Neuronal stem cell (in vitro differentiated cells): ENCODE measurements at regions not wholly inside any gene's neighbourhood (a gene's known extent, or its start where the extent isn't known, plus 50 kb on each side); places are given as distances from the start of the nearest gene placed in this dataset.

Experiments used
- DNase-seq: peaks from one replicate; pipeline ENCODE4 v3.0.0-alpha.2; 2013; ENCODE audit warnings: low spot score
- H2AFZ ChIP-seq: one replicate; pipeline ENCODE4 v1.6.1; 2013; ENCODE audit warnings: mild to moderate bottlenecking, low read length, inconsistent platforms
- H2AK5ac ChIP-seq: 2 replicates; pipeline ENCODE4 v1.6.1; 2013; ENCODE audit warnings: low read depth, mild to moderate bottlenecking, inconsistent platforms, low read length, moderate library complexity, mixed read lengths
- H2BK120ac ChIP-seq: 2 replicates; pipeline ENCODE4 v1.6.1; 2013; ENCODE audit warnings: low read depth, mild to moderate bottlenecking, inconsistent platforms, low read length, moderate library complexity, mixed read lengths
- H2BK12ac ChIP-seq: one replicate; pipeline ENCODE4 v1.6.1; 2013; ENCODE audit warnings: low read length, inconsistent platforms
- H2BK15ac ChIP-seq: 2 replicates; pipeline ENCODE4 v1.6.1; 2013; ENCODE audit warnings: mild to moderate bottlenecking, low read length, inconsistent platforms, mixed read lengths
- H2BK5ac ChIP-seq: one replicate; pipeline ENCODE4 v1.6.1; 2013; ENCODE audit warnings: inconsistent platforms, mild to moderate bottlenecking, low read length, moderate library complexity
- H3K14ac ChIP-seq: one replicate; pipeline ENCODE4 v1.6.1; 2013; ENCODE audit warnings: low read length, inconsistent platforms
- H3K18ac ChIP-seq: 2 replicates; pipeline ENCODE4 v1.6.1; 2013; ENCODE audit warnings: low read length, inconsistent platforms
- H3K23ac ChIP-seq: 2 replicates; pipeline ENCODE4 v1.6.1; 2013; ENCODE audit warnings: low read depth, mild to moderate bottlenecking, mixed read lengths, low read length, inconsistent platforms; ENCODE audit not compliant: poor library complexity
- H3K27ac ChIP-seq: replicated peaks from 3 replicates; pipeline ENCODE4 v1.5.1; 2013; ENCODE audit warnings: low read length, inconsistent platforms
- H3K27me3 ChIP-seq, 3 experiments: 2 replicates each; pipeline ENCODE4 v1.6.1; 2013; ENCODE audit warnings: low read length in 3 of 3, mild to moderate bottlenecking in 2 of 3, inconsistent platforms in 1 of 3, low read depth in 1 of 3, mixed read lengths in 1 of 3, moderate library complexity in 1 of 3; ENCODE audit not compliant: control insufficient read depth in 3 of 3, insufficient read depth in 3 of 3
- H3K36me3 ChIP-seq, 2 donors: replicated peaks in 1 of 2; 2 replicates each; pipeline ENCODE4 v1.6.1; 2013; ENCODE audit warnings: low read length in 2 of 2; ENCODE audit not compliant: control insufficient read depth in 2 of 2, insufficient read depth in 2 of 2
- H3K4ac ChIP-seq: 2 replicates; pipeline ENCODE4 v1.6.1; 2013; ENCODE audit warnings: inconsistent platforms, mild to moderate bottlenecking, low read length, moderate library complexity
- H3K4me1 ChIP-seq, 2 donors: 1 replicate in 1 of 2; 2 replicates in 1 of 2; pipeline ENCODE4 v1.6.1; 2013; ENCODE audit warnings: low read length in 2 of 2, low read depth in 1 of 2; ENCODE audit not compliant: control insufficient read depth in 2 of 2, insufficient read depth in 1 of 2
- H3K4me2 ChIP-seq: one replicate; pipeline ENCODE4 v1.6.1; 2013; ENCODE audit warnings: mild to moderate bottlenecking, low read length, inconsistent platforms; ENCODE audit not compliant: insufficient read depth, poor library complexity, severe bottlenecking
- H3K4me3 ChIP-seq, 2 donors: 2 replicates each; pipeline ENCODE4 v1.5.1; 2013; ENCODE audit warnings: low read length in 2 of 2, mild to moderate bottlenecking in 2 of 2, inconsistent platforms in 1 of 2, moderate library complexity in 1 of 2
- H3K79me1 ChIP-seq: one replicate; pipeline ENCODE4 v1.6.1; 2013; ENCODE audit warnings: low read depth, mild to moderate bottlenecking, inconsistent platforms, low read length, moderate library complexity
- H3K9ac ChIP-seq: one replicate; pipeline ENCODE4 v1.6.1; 2013; ENCODE audit warnings: mild to moderate bottlenecking, low read depth, low read length, inconsistent platforms; ENCODE audit not compliant: poor library complexity
- H3K9me3 ChIP-seq, 2 donors: replicated peaks in 1 of 2; 2 replicates each; pipeline versions ENCODE3 to v1.6.1; 2013; ENCODE audit warnings: low read length in 2 of 2, mild to moderate bottlenecking in 2 of 2, inconsistent platforms in 1 of 2, low read depth in 1 of 2, mixed read lengths in 1 of 2, moderate library complexity in 1 of 2; ENCODE audit not compliant: control insufficient read depth in 2 of 2, insufficient read depth in 1 of 2
- H4K8ac ChIP-seq: one replicate; pipeline ENCODE4 v1.6.1; 2013; ENCODE audit warnings: low read depth, mild to moderate bottlenecking, inconsistent platforms, low read length, moderate library complexity
- H4K91ac ChIP-seq: one replicate; pipeline ENCODE4 v1.6.1; 2013; ENCODE audit warnings: low read length, low read depth, mild to moderate bottlenecking, inconsistent platforms; ENCODE audit not compliant: poor library complexity
- WGBS, 2 donors: extraction: QIAGEN DNeasy Blood & Tissue Kit; methylation state at CpG; one replicate each; pipeline ENCODE4 v1.1.7; 2013; ENCODE audit warnings: missing lambda C conversion rate in 2 of 2, mixed read lengths in 1 of 2; ENCODE audit not compliant: insufficient read length in 2 of 2, insufficient replicate concordance in 1 of 2; ENCODE audit errors: extremely low coverage in 2 of 2; 5-methylcytosine and 5-hydroxymethylcytosine counted together

DNA sequence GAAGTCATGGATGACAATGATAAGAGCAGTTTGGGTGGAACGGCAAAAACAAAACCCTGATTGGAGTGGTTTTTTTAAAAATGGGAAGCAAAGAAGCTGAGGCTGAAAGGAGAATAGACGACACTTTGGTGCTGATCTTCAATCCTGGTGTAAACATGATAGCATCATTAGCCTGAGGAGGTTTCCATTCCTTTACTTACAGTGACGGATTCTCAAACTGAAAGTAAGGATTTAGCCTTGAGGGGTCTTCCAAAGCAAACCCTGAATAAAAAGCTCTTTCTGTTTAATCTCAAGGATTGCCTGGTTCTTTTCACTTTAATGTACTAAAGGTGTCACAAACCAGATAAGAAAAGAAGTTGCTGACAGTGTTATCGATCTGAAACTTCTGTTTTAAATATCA, 69.3 kb downstream of the KCNJ2 start:
- no peak overlapping the region for H3K4me3 ChIP-seq
- H3K14ac ChIP-seq = no peak overlapping the region
- no peak overlapping the region for H3K4ac ChIP-seq
- H2BK120ac ChIP-seq = no peak overlapping the region
- H2AFZ ChIP-seq = no peak overlapping the region
- DNase-seq = no peak
- no peaks in the 10 kb centered on the region for H3K9me3 ChIP-seq
- no peak overlapping the region for H2BK12ac ChIP-seq
- H3K27me3 ChIP-seq = no peaks in the 10 kb centered on the region
- H2BK5ac ChIP-seq = no peak overlapping the region
- no peaks in the 10 kb centered on the region for H3K36me3 ChIP-seq
- no peak overlapping the region for H3K9ac ChIP-seq
- no peak overlapping the region for H4K8ac ChIP-seq
- no peak overlapping the region for H2AK5ac ChIP-seq
- WGBS, 2 donors = no CpG with 5 or more reads among the region's 4 CpGs
- H3K4me2 ChIP-seq = no peak overlapping the region
- no peak overlapping the region for H3K23ac ChIP-seq
- H4K91ac ChIP-seq = no peak overlapping the region
- H2BK15ac ChIP-seq = no peak overlapping the region
- no peak overlapping the region for H3K27ac ChIP-seq
- no peaks in the 10 kb centered on the region for H3K79me1 ChIP-seq
- no peak overlapping the region for H3K18ac ChIP-seq
- H3K4me1 ChIP-seq = no peaks in the 10 kb centered on the region

DNA sequence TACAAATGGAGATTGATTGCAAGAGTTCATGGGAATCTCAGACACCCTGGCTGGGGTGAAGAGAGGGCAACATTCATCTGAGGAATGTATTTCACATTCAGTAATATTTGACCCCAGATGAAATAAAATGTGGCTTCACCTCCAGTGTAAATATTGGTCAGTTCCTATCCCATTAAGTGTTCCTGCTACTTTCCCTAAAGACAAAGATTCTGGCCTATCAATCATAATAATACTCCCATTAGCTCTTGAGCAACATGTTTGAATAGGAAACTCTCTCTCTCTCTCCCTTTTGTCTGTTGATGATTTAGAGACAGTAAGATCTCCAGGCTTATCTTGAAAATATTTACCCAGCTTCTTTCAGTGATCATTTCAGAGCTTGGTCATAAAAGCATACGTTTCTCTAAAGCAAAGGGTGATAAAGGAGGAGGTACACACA, 70.1 kb downstream of the KCNJ2 start:
- Histone ChIP-seq H3K23ac (no peak overlapping the region), H2BK5ac (no peak overlapping the region), H3K36me3 (no peaks in the 10 kb centered on the region), H3K14ac (no peak overlapping the region), H3K9ac (no peak overlapping the region), H2BK120ac (no peak overlapping the region), H4K91ac (no peak overlapping the region), H3K4ac (no peak overlapping the region), H3K4me3 (no peak overlapping the region), H3K27ac (no peak overlapping the region), H3K4me1 (no peaks in the 10 kb centered on the region), H3K79me1 (no peaks in the 10 kb centered on the region), H3K27me3 (no peaks in the 10 kb centered on the region), H4K8ac (no peak overlapping the region), H2AK5ac (no peak overlapping the region), H2BK15ac (no peak overlapping the region), H3K4me2 (no peak overlapping the region), H3K18ac (no peak overlapping the region), H3K9me3 (no peaks in the 10 kb centered on the region), H2AFZ (no peak overlapping the region), H2BK12ac (no peak overlapping the region)
- no CpG with 5 or more reads among the region's 1 CpG for WGBS, 2 donors
- DNase-seq = no peak

DNA sequence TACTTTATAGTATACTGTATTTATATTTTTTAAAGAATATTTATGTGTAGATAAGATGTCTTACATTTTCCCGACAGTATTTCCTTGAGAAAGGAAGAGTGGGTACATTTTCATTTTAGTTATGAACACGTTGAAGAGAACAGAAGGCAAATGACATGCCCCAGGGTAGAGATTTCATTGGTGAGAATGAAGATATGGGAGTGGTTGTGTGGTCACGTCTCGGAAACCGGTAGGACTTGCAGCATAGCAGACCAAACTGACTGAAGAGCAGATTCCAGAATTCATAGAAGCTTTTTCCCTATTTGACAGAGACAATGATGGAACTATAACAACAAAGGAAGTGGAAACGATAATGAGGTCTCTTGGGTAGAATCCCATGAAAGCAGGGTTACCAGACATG, 71.7 kb downstream of the KCNJ2 start:
- no peak overlapping the region for H3K23ac ChIP-seq
- H2AFZ ChIP-seq = no peak overlapping the region
- no peak overlapping the region for H4K91ac ChIP-seq
- no peak for DNase-seq
- no peak overlapping the region for H3K14ac ChIP-seq
- H2BK15ac ChIP-seq = no peak overlapping the region
- H3K9me3 ChIP-seq = no peaks in the 10 kb centered on the region
- H2AK5ac ChIP-seq = no peak overlapping the region
- no peak overlapping the region for H3K9ac ChIP-seq
- H3K79me1 ChIP-seq = no peaks in the 10 kb centered on the region
- H2BK5ac ChIP-seq = no peak overlapping the region
- no peak overlapping the region for H4K8ac ChIP-seq
- no peak overlapping the region for H3K27ac ChIP-seq
- no peak overlapping the region for H3K18ac ChIP-seq
- H2BK120ac ChIP-seq = no peak overlapping the region
- H3K4me3 ChIP-seq = no peak overlapping the region
- H3K4ac ChIP-seq = no peak overlapping the region
- H3K27me3 ChIP-seq = no peaks in the 10 kb centered on the region
- no peaks in the 10 kb centered on the region for H3K4me1 ChIP-seq
- no peak overlapping the region for H2BK12ac ChIP-seq
- H3K36me3 ChIP-seq = no peaks in the 10 kb centered on the region
- no peak overlapping the region for H3K4me2 ChIP-seq
- no CpG with 5 or more reads among the region's 6 CpGs for WGBS, 2 donors

GRCh38 chr17:70242781-70243437, 73.6 kb downstream of the KCNJ2 start:
- no peak overlapping the region for H3K9ac ChIP-seq
- no peak overlapping the region for H3K23ac ChIP-seq
- no peaks in the 10 kb centered on the region for H3K79me1 ChIP-seq
- no peak overlapping the region for H2BK5ac ChIP-seq
- H3K27ac ChIP-seq = no peak overlapping the region
- H3K36me3 ChIP-seq = no peaks in the 10 kb centered on the region
- no peak for DNase-seq
- H2BK12ac ChIP-seq = no peak overlapping the region
- no peak overlapping the region for H3K18ac ChIP-seq
- no peak overlapping the region for H4K91ac ChIP-seq
- H3K9me3 ChIP-seq = no peaks in the 10 kb centered on the region
- no peak overlapping the region for H3K4me3 ChIP-seq
- H3K27me3 ChIP-seq = no peaks in the 10 kb centered on the region
- no peak overlapping the region for H3K4me2 ChIP-seq
- H3K14ac ChIP-seq = no peak overlapping the region
- H3K4ac ChIP-seq = no peak overlapping the region
- no peak overlapping the region for H2BK120ac ChIP-seq
- no peak overlapping the region for H2AFZ ChIP-seq
- no peak overlapping the region for H2BK15ac ChIP-seq
- no peaks in the 10 kb centered on the region for H3K4me1 ChIP-seq
- H2AK5ac ChIP-seq = no peak overlapping the region
- no CpG with 5 or more reads among the region's 7 CpGs for WGBS, 2 donors
- no peak overlapping the region for H4K8ac ChIP-seq
